GM12875 (cell line): ENCODE measurements at regions not wholly inside any gene's neighbourhood (a gene's known extent, or its start where the extent isn't known, plus 50 kb on each side); places are given as distances from the start of the nearest gene placed in this dataset.

Experiments
- H3K4me3 ChIP-seq: one replicate; pipeline ENCODE4 v1.5.1; 2011; ENCODE audit warnings: low read depth, low read length, control low read depth
- CTCF ChIP-seq: IDR thresholded peaks from 2 replicates; pipeline ENCODE4 v1.5.1; 2011; ENCODE audit warnings: low read depth, mild to moderate bottlenecking, control low read depth, inconsistent platforms, low read length, moderate library complexity, borderline replicate concordance; ENCODE audit not compliant: insufficient read depth

- TF ChIP-seq CTCF: no peak
These were observed 373.3 kb downstream of the ZNF536 start for GRCh38 chr19:30745476-30745985.

GRCh38 chr19:30744741-30745475, 372.7 kb downstream of the ZNF536 start:
- no peak overlapping the region for H3K4me3 ChIP-seq
- TF ChIP-seq CTCF: no peak

More at GRCh38 chr19:30745476-30745985, 373.3 kb downstream of the ZNF536 start:
- no peak overlapping the region for H3K4me3 ChIP-seq

GRCh38 chr19:30743702-30744101, 371.5 kb downstream of the ZNF536 start:
- no peak for TF ChIP-seq CTCF
- H3K4me3 ChIP-seq: no peak overlapping the region

- no peak overlapping the region for H3K4me3 ChIP-seq
- no peak for TF ChIP-seq CTCF
These were observed 370.8 kb downstream of the ZNF536 start for GRCh38 chr19:30743011-30743410.

GRCh38 chr19:30742406-30742938, 370.3 kb downstream of the ZNF536 start:
- no peak overlapping the region for H3K4me3 ChIP-seq
- no peak for TF ChIP-seq CTCF

GRCh38 chr19:30741566-30741965, 369.4 kb downstream of the ZNF536 start:
- no peak for TF ChIP-seq CTCF
- no peak overlapping the region for H3K4me3 ChIP-seq

GRCh38 chr19:30739394-30739793, 367.2 kb downstream of the ZNF536 start:
- no peak overlapping the region for H3K4me3 ChIP-seq
- TF ChIP-seq CTCF: no peak
